ENCODE measurements at regions not wholly inside any gene's neighbourhood (a gene's known extent, or its start where the extent isn't known, plus 50 kb on each side); places are given as distances from the start of the nearest gene placed in this dataset.

DNA sequence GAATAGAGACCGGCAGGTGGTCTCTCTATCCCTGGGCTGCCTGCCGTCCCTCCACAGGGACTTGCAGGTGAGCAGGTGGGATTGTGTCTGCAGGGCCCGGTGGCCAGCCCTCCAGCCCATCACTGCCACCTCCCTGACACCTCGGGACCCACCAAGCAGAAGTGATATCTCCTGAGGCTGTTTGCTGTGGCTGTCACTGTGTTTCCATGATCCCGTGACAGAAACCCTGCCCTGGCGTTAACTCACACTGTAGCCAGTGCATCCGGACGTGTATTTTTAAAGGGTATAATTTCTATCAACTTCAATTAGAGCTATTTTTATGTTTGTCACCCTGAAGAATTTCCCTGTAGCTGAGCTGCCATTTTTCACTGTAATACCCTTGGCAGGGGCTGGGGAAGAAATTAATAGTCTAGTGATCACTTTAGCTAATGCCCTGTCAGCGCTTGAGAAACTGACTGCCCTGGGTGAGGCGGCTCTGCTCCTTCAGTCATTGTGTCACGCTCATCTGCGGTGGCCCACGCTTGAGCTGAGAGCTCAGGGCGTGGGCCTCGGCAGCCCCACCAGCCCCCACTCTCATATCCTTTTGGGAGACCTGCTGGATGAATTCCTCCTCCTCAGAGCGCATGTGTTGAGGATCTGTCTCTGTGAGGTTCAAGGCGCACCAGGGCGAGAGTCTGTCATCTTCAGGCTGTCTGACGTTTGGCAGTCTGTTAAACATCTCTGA lies 229.9 kb upstream of the CIBAR2 start:
- TF ChIP-seq CTCF (conservative IDR thresholded peaks at IDR 0.05) (no peak), EZH2 (IDR thresholded peaks at IDR 0.05; ENCODE audit: low read depth) (no peak)
- intact Hi-C loops (cut with micrococcal nuclease; ENCODE audit: unreplicated experiment), result no loop called here
- BruUV-seq (replicated peaks), result no TSS peak
- Histone ChIP-seq H3K27ac (no peak overlapping the region), H3K4me3 (no peak overlapping the region), H3F3A (ENCODE audit: insufficient read depth, low read depth) (no peaks in the 10 kb centered on the region), H3K4me2 (no peak overlapping the region), H3K36me3 (ENCODE audit: low read depth) (no peaks in the 10 kb centered on the region), H4K20me1 (ENCODE audit: insufficient read depth) (no peaks in the 10 kb centered on the region; the same call in 1 of the 2 replicates), H3K79me2 (ENCODE audit: low read depth) (no peaks in the 10 kb centered on the region), H3K9me3 (ENCODE audit: insufficient read depth, low read depth) (no peaks in the 10 kb centered on the region), H3K9me2 (ENCODE audit: insufficient read depth) (no peaks in the 10 kb centered on the region), H2AFZ (no peak overlapping the region), H3K27me3 (ENCODE audit: insufficient read depth, low read depth) (no peaks in the 10 kb centered on the region), H3K4me1 (replicated peaks; ENCODE audit: insufficient read depth) (no peaks in the 10 kb centered on the region)
- no peak for DNase-seq
- ChIA-PET CTCF (no interaction called here), POLR2A (ENCODE audit: unreplicated experiment) (no interaction called here)

GRCh38 chr16:85344502-85345128 lies 232.3 kb upstream of the CIBAR2 start:
- DNase-seq, result no peak
- Histone ChIP-seq H3K4me2 (no peak overlapping the region), H2AFZ (no peak overlapping the region), H3K4me1 (replicated peaks; ENCODE audit: insufficient read depth) (no peaks in the 10 kb centered on the region), H3K27ac (no peak overlapping the region), H3K9me2 (ENCODE audit: insufficient read depth) (no peaks in the 10 kb centered on the region), H3F3A (ENCODE audit: insufficient read depth, low read depth) (no peaks in the 10 kb centered on the region), H3K79me2 (ENCODE audit: low read depth) (no peaks in the 10 kb centered on the region), H3K4me3 (no peak overlapping the region), H3K36me3 (ENCODE audit: low read depth) (no peaks in the 10 kb centered on the region), H3K27me3 (ENCODE audit: insufficient read depth, low read depth) (no peaks in the 10 kb centered on the region), H4K20me1 (ENCODE audit: insufficient read depth) (no peaks in the 10 kb centered on the region; the same call in 1 of the 2 replicates), H3K9me3 (ENCODE audit: insufficient read depth, low read depth) (no peaks in the 10 kb centered on the region)
- ChIA-PET CTCF (no interaction called here), POLR2A (ENCODE audit: unreplicated experiment) (no interaction called here)
- BruUV-seq (replicated peaks), result no TSS peak
- intact Hi-C loops (cut with micrococcal nuclease; ENCODE audit: unreplicated experiment), result no loop called here
- TF ChIP-seq EZH2 (IDR thresholded peaks at IDR 0.05; ENCODE audit: low read depth) (no peak), CTCF (conservative IDR thresholded peaks at IDR 0.05) (no peak)

DNA sequence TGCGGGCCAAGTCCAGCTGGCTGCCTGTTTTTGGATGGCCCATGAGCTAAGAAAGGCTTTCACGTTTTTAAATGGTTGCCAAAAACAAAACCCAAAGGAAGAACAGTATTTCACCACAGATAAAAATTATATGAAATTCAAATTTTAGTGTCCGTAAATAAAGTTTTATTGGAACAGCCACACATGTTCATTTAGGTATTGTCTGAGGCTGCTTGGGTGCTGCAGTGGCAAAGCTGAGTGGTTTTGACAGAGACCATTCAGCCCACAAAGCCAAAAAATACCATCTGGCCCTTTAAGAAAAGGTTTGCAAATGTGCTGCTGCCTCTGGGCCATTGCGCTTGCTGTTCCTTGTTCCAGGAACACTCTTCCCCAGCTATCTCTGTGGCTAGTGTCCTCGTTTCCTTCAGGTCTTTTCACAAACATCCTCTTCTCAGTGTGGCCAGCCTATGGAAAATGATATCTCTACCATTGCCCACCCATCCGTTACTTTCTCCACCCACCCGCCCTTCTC lies 232.9 kb upstream of the CIBAR2 start:
- Histone ChIP-seq H3K9me3 (ENCODE audit: insufficient read depth, low read depth) (no peaks in the 10 kb centered on the region), H3K4me1 (replicated peaks; ENCODE audit: insufficient read depth) (peaks cover under 1% of the 10 kb centered on the region; the same call in 1 of the 2 replicates), H2AFZ (no peak overlapping the region), H3F3A (ENCODE audit: insufficient read depth, low read depth) (no peaks in the 10 kb centered on the region; the same call in 1 of the 2 replicates), H3K27ac (no peak overlapping the region), H3K9me2 (ENCODE audit: insufficient read depth) (no peaks in the 10 kb centered on the region), H3K36me3 (ENCODE audit: low read depth) (no peaks in the 10 kb centered on the region), H3K27me3 (ENCODE audit: insufficient read depth, low read depth) (no peaks in the 10 kb centered on the region), H4K20me1 (ENCODE audit: insufficient read depth) (no peaks in the 10 kb centered on the region; the same call in 1 of the 2 replicates), H3K4me3 (no peak overlapping the region), H3K79me2 (ENCODE audit: low read depth) (no peaks in the 10 kb centered on the region), H3K4me2 (no peak overlapping the region)
- intact Hi-C loops (cut with micrococcal nuclease; ENCODE audit: unreplicated experiment), result no loop called here
- TF ChIP-seq EZH2 (IDR thresholded peaks at IDR 0.05; ENCODE audit: low read depth), result no peak
- TF ChIP-seq CTCF (conservative IDR thresholded peaks at IDR 0.05), result no peak
- BruUV-seq (replicated peaks), result no TSS peak
- no peak for DNase-seq
- ChIA-PET CTCF (no interaction called here), POLR2A (ENCODE audit: unreplicated experiment) (no interaction called here)

All from PC-9 (cell line).